Prostate gland (tissue), 2 donors: ENCODE measurements at regions not wholly inside any gene's neighbourhood (a gene's known extent, or its start where the extent isn't known, plus 50 kb on each side); places are given as distances from the start of the nearest gene placed in this dataset.

Experiments
- DNase-seq: peaks from one replicate; pipeline ENCODE4 v3.0.0-alpha.2; 2019; ENCODE audit warnings: low spot score
- H3K27ac ChIP-seq, 2 donors: fragments of 200-600 bp; sonication (generic); 2 replicates each; pipeline ENCODE4 v1.5.1; 2017 to 2019
- H3K27me3 ChIP-seq: fragments of 200-600 bp; sonication (generic); replicated peaks from 2 replicates; pipeline ENCODE4 v1.5.1; 2019; ENCODE audit not compliant: insufficient read depth
- H3K36me3 ChIP-seq, 2 donors: fragments of 200-600 bp; sonication (generic); 1 replicate in 1 of 2; 2 replicates in 1 of 2; pipeline versions ENCODE4 v1.5.1 to v1.8.1; 2017 to 2019
- H3K4me1 ChIP-seq: fragments of 200-600 bp; sonication (generic); replicated peaks from 2 replicates; pipeline ENCODE4 v1.5.1; 2019
- H3K4me3 ChIP-seq, 2 donors: fragments of 200-600 bp; sonication (generic); 2 replicates each; pipeline ENCODE4 v1.5.1; 2017 to 2019
- H3K9me3 ChIP-seq: fragments of 200-600 bp; sonication (generic); 2 replicates; pipeline ENCODE4 v1.5.1; 2017
- CTCF ChIP-seq, 4 experiments: fragments of 200-600 bp in 2 of 4; fragments of 450-650 bp in 2 of 4; sonication (generic) in 2 of 4; IDR thresholded peaks; 1 replicate in 3 of 4; 2 replicates in 1 of 4; pipeline ENCODE4 v1.5.1; 2016 to 2019; ENCODE audit warnings: antibody characterized with exemption in 4 of 4, mild to moderate bottlenecking in 2 of 4, moderate library complexity in 2 of 4
- POLR2A ChIP-seq: fragments of 450-650 bp; IDR thresholded peaks from one replicate; pipeline ENCODE4 v1.6.1; 2016; ENCODE audit warnings: antibody characterized with exemption, mild to moderate bottlenecking
- POLR2AphosphoS5 ChIP-seq: sonication (generic); formaldehyde crosslinking; IDR thresholded peaks from one replicate; pipeline ENCODE4 v1.6.1; 2017; ENCODE audit warnings: antibody characterized with exemption
- WGBS: methylation state at CpG from one replicate; pipeline ENCODE4 v1.1.5; 2018; 5-methylcytosine and 5-hydroxymethylcytosine counted together
- intact Hi-C: fragments of 100-400 bp; cut with DNase I; formaldehyde crosslinking; loops from one replicate; pipeline ENCODE4 v1.14.2; 2022

GRCh38 chr12:115577401-115577800 is 700.1 kb downstream of the MED13L start:
- Histone ChIP-seq H3K27ac (no peak overlapping the region), H3K27me3 (no peaks in the 10 kb centered on the region), H3K4me1 (no peaks in the 10 kb centered on the region), H3K4me3 (no peak overlapping the region), H3K9me3 (no peaks in the 10 kb centered on the region), H3K36me3 (no peaks in the 10 kb centered on the region)
- WGBS: 80% methylated on average over 6 of the region's 6 CpGs
- DNase-seq: no peak
- intact Hi-C loops: no loop called here
- no peak for TF ChIP-seq CTCF (IDR thresholded peaks at IDR 0.05)
- TF ChIP-seq POLR2A: no peak
- TF ChIP-seq POLR2AphosphoS5: no peak

- Histone ChIP-seq H3K9me3 (no peaks in the 10 kb centered on the region), H3K36me3 (no peaks in the 10 kb centered on the region), H3K27ac (no peak overlapping the region), H3K4me3 (no peak overlapping the region), H3K27me3 (no peaks in the 10 kb centered on the region), H3K4me1 (no peaks in the 10 kb centered on the region)
- intact Hi-C loops: no loop called here
- WGBS: 81% methylated on average over 7 of the region's 7 CpGs
- no peak for DNase-seq
- TF ChIP-seq CTCF (IDR thresholded peaks at IDR 0.05): no peak
Observed at GRCh38 chr12:115574826-115575225, 702.7 kb downstream of the MED13L start.

- Histone ChIP-seq H3K27me3 (no peaks in the 10 kb centered on the region), H3K4me3 (no peak overlapping the region), H3K27ac (no peak overlapping the region), H3K9me3 (no peaks in the 10 kb centered on the region), H3K36me3 (no peaks in the 10 kb centered on the region), H3K4me1 (no peaks in the 10 kb centered on the region)
- WGBS: 94% methylated on average over 2 of the region's 2 CpGs
- intact Hi-C loops: no loop called here
- TF ChIP-seq CTCF (IDR thresholded peaks at IDR 0.05) (no peak), POLR2AphosphoS5 (no peak), POLR2A (no peak)
- no peak for DNase-seq
Observed at GRCh38 chr12:115572440-115572839, 705.1 kb downstream of the MED13L start.

GRCh38 chr12:115571446-115571845 is 706.0 kb downstream of the MED13L start:
- no peak for DNase-seq
- Histone ChIP-seq H3K4me1 (no peaks in the 10 kb centered on the region), H3K36me3 (no peaks in the 10 kb centered on the region), H3K9me3 (no peaks in the 10 kb centered on the region), H3K4me3 (no peak overlapping the region), H3K27me3 (no peaks in the 10 kb centered on the region), H3K27ac (no peak overlapping the region)
- 92% methylated on average over 8 of the region's 8 CpGs for WGBS
- intact Hi-C loops: no loop called here
- TF ChIP-seq POLR2A (no peak), POLR2AphosphoS5 (no peak), CTCF (IDR thresholded peaks at IDR 0.05) (no peak)

- intact Hi-C loops: no loop called here
- Histone ChIP-seq H3K36me3 (no peaks in the 10 kb centered on the region), H3K27me3 (no peaks in the 10 kb centered on the region), H3K9me3 (no peaks in the 10 kb centered on the region), H3K4me3 (no peak overlapping the region), H3K4me1 (no peaks in the 10 kb centered on the region), H3K27ac (no peak overlapping the region)
- 96% methylated on average over 2 of the region's 2 CpGs for WGBS
- TF ChIP-seq CTCF (IDR thresholded peaks at IDR 0.05) (no peak), POLR2AphosphoS5 (no peak), POLR2A (no peak)
- DNase-seq: no peak
Observed at GRCh38 chr12:115571027-115571426, 706.5 kb downstream of the MED13L start.
